ENCODE measurements at regions not wholly inside any gene's neighbourhood (a gene's known extent, or its start where the extent isn't known, plus 50 kb on each side); places are given as distances from the start of the nearest gene placed in this dataset.

DNA sequence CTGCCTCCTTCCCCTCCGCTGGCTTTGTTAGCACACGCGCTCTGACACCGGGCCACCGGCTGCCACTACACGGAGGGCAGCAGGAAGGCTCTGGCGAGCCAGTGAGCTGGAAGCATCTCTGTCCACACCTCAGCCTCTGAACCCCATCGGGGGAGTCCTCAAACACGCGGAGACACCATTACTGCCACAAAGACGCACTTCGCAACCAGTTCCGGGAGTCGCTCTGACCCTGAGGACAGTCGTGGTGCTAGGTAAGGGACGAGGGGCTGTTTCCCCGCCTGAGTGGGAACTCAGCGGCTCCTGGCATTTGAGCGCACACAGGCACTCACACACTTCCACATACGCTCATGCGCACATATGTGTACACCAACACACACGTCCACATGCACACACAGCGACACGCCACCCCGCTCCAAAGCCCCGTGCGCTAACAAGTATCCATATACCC is 160.0 kb downstream of the C9orf152 start:
- Histone ChIP-seq H3K27me3 (replicated peaks; ENCODE audit: control insufficient read depth, insufficient read depth, low read length) (no peaks in the 10 kb centered on the region), H3K4me1 (ENCODE audit: control insufficient read depth, insufficient read depth, low read length) (peaks cover 31% of the 10 kb centered on the region), H3K9me3 (ENCODE audit: control insufficient read depth, low read length) (no peaks in the 10 kb centered on the region), H3K36me3 (ENCODE audit: control insufficient read depth, insufficient read depth, low read length, severe bottlenecking) (peaks cover 3% of the 10 kb centered on the region), H3K4me3 (ENCODE audit: low read length) (peak overlapping the region; percentile 92), H3K9ac (ENCODE audit: low read length) (peak overlapping the region; percentile 50)
- no peak for DNase-seq (ENCODE audit: low read depth)

DNA sequence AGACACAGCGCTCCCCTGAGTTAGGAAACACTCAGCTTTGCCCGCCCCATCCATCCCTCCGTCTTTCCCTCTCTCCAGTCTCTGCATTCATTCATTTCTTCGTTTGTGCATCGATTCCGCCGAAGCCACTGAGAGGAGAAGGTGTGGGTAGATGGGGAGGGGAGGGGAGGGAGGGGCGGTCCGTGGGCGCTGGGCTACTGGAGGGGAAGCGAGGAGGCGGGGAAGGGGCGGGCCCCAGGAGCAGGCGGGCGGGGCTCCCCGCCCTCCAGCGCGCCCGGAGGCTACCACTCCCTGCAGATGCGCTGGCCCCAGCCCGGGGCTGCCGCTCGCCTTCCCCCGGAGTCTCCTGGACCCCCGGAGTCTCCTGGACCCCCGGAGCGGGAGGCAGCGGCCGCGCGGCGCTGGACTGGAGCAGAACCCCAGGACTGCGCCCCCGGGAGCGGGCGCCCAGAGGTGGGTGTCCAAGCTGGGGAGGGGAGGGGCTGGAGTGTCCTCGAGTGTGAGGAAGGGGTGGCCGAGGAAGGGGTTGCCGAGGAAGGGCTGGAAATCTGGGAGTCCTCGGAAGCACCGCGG is 159.5 kb downstream of the C9orf152 start:
- Histone ChIP-seq H3K9ac (ENCODE audit: low read length) (peak overlapping the region; percentile 95), H3K9me3 (ENCODE audit: control insufficient read depth, low read length) (no peaks in the 10 kb centered on the region), H3K4me3 (ENCODE audit: low read length) (peak overlapping the region; percentile 92), H3K36me3 (ENCODE audit: control insufficient read depth, insufficient read depth, low read length, severe bottlenecking) (peaks cover 3% of the 10 kb centered on the region), H3K27me3 (replicated peaks; ENCODE audit: control insufficient read depth, insufficient read depth, low read length) (no peaks in the 10 kb centered on the region), H3K4me1 (ENCODE audit: control insufficient read depth, insufficient read depth, low read length) (peaks cover 32% of the 10 kb centered on the region)
- peak; percentile 90 for DNase-seq (ENCODE audit: low read depth)

DNA sequence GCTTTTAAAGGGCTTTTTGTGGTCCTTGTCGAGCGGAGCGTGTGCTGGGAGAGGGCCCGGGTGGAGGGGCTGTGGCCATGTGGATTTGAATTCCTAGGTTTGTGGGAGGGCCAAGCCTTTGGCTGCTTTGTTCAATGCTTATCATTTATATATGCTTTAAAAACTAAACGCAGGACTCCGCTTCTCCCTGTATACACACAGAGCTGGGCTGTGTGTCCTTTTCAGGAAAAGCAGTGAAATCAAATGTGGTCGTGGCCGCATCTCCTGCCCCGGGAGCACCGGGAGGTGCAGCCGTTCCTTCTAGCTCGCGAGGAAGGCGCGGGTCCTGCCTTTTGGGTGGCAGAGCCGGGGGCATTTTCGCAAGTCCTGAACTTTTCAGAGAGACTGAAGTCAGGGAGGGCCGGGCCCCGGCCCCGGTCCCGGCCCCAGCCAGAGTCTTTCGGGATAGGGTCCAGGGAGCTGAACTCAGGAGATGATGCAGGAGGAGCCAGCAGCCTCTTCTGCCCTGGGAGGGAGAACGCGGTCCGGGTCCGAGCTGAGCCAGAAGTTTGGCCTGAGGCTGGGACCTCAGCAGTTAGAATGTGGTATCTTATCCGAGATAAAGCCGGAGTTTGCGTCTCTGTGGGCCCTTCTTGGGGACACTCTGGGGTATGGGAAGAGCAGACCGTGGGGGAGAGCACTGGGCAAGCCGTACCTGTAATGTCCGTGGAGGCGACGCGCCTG is 158.8 kb downstream of the C9orf152 start:
- Histone ChIP-seq H3K36me3 (ENCODE audit: control insufficient read depth, insufficient read depth, low read length, severe bottlenecking) (peaks cover 3% of the 10 kb centered on the region), H3K9ac (ENCODE audit: low read length) (peak overlapping the region; percentile 95), H3K4me3 (ENCODE audit: low read length) (peak overlapping the region; percentile 92), H3K9me3 (ENCODE audit: control insufficient read depth, low read length) (no peaks in the 10 kb centered on the region), H3K27me3 (replicated peaks; ENCODE audit: control insufficient read depth, insufficient read depth, low read length) (no peaks in the 10 kb centered on the region), H3K4me1 (ENCODE audit: control insufficient read depth, insufficient read depth, low read length) (peaks cover 32% of the 10 kb centered on the region)
- peak; percentile 70 for DNase-seq (ENCODE audit: low read depth)

DNA sequence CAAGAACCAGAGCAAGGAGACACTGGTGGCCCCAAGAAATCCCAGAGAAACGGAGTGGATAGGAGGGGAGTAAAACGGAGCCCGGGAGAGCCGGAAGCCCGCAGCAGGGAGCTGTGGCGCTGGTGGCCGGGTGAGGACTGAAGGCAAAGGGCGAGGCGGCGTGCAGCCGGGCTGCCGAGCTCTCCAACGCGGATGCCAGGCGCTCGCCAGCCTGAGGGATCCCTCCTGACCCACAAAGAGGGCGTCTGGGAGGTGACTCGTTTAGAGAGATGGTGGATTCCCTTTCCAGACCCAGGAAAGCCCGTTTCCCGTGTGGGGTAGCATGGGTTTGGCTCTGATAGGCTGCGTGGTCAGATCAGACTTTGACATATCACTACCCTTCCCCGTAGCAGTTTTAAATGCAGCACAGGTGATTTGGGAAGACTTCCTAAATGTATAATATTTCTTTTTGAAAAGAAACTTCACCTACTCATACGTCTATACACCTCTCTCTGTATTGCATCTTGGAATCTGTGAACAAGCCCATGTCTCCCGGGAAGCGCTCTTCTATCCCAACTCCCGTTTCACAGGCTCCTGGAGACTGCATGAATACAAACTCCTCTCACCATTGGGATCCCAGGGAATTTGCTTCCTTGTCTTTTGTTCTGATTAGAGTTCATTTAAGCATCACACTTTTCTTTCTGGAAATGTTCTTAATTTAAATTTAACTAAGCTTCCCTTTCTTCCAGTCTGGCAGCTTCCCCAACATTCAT is 158.1 kb downstream of the C9orf152 start:
- H3K4me1 ChIP-seq (ENCODE audit: control insufficient read depth, insufficient read depth, low read length) = peaks cover 32% of the 10 kb centered on the region
- peak overlapping the region; percentile 95 for H3K9ac ChIP-seq (ENCODE audit: low read length)
- DNase-seq (ENCODE audit: low read depth) = peak; percentile 65
- H3K27me3 ChIP-seq (replicated peaks; ENCODE audit: control insufficient read depth, insufficient read depth, low read length) = no peaks in the 10 kb centered on the region
- peaks cover 7% of the 10 kb centered on the region for H3K36me3 ChIP-seq (ENCODE audit: control insufficient read depth, insufficient read depth, low read length, severe bottlenecking)
- H3K9me3 ChIP-seq (ENCODE audit: control insufficient read depth, low read length) = no peaks in the 10 kb centered on the region
- H3K4me3 ChIP-seq (ENCODE audit: low read length) = peak overlapping the region; percentile 92

DNA sequence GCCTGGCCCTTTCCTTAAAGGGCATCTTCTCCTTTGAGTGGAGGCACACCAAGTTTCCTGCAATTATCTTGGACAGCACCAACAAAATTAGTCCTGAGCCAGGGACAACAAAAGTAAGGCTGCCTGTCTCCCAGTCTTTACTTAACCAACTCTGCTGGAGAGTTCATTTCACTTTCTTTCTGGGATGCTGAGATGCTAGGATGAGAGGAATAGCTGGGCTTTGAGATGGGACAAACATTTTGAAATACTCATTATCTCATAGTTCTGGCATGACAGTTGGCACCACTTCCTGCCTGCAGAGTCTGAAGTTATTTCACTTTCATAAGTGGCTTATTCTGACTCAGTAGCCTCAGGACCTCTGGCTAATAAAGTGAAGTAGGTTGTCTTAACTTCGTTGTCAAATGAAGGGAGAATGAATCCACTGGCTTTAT is 157.0 kb downstream of the C9orf152 start:
- Histone ChIP-seq H3K36me3 (ENCODE audit: control insufficient read depth, insufficient read depth, low read length, severe bottlenecking) (peaks cover 14% of the 10 kb centered on the region), H3K9me3 (ENCODE audit: control insufficient read depth, low read length) (no peaks in the 10 kb centered on the region), H3K9ac (ENCODE audit: low read length) (peak overlapping the region; percentile 95), H3K4me1 (ENCODE audit: control insufficient read depth, insufficient read depth, low read length) (peaks cover 32% of the 10 kb centered on the region), H3K4me3 (ENCODE audit: low read length) (peak overlapping the region; percentile 92), H3K27me3 (replicated peaks; ENCODE audit: control insufficient read depth, insufficient read depth, low read length) (no peaks in the 10 kb centered on the region)
- peak; percentile 91 for DNase-seq (ENCODE audit: low read depth)

DNA sequence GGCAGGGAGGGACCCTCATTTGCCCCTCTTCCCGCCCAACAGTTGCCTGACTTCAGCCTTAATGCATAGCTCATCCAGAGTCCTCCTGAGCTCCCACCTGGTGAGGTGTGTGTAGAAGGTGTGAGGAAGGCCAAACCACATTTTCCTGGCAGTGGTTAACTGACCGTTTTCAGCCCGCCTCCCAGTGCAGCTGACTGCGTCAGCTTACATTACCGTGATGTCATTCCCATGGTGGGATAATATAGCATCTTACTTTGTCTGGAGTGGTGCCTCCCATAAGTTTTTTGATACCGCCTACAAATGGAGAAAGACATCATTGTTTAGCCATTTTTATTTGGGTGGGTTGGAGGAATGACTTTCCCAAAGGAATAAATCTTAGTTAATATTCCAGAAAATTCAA is 151.9 kb downstream of the C9orf152 start:
- Histone ChIP-seq H3K27me3 (replicated peaks; ENCODE audit: control insufficient read depth, insufficient read depth, low read length) (no peaks in the 10 kb centered on the region), H3K36me3 (ENCODE audit: control insufficient read depth, insufficient read depth, low read length, severe bottlenecking) (peaks cover 45% of the 10 kb centered on the region), H3K9me3 (ENCODE audit: control insufficient read depth, low read length) (no peaks in the 10 kb centered on the region), H3K4me3 (ENCODE audit: low read length) (no peak overlapping the region), H3K4me1 (ENCODE audit: control insufficient read depth, insufficient read depth, low read length) (peaks cover 31% of the 10 kb centered on the region), H3K9ac (ENCODE audit: low read length) (no peak overlapping the region)
- no peak for DNase-seq (ENCODE audit: low read depth)

DNA sequence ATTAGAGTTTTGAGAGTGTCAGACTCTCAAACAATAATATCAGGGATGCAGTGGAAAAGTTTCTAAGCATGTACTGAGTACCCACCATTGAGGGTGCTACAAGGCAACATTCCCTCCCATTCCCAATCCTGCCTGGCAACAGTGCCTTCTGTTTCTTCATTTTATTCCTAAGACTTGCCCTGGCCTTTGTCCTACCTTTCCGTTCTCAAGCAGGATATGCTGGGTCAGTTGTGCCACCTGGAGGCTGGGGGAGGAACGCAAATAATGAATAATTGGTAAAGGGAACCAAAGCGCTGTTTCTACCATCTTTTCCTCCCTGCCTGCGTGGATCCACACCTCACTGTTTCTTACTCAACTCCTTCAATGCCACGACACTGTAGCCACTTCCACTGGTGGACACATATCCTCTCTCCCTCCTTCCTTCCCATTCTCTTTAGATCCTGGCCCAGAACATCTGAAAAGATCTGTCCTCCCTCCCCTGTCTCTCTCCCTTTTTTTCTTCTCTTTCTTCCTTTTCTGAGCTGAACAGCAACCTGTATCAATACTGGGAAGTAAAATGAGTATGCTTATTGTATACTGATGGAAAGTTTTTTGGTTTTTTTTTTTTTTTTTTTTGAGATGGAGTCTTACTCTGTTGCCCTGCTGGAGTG is 149.5 kb downstream of the C9orf152 start:
- H3K9me3 ChIP-seq (ENCODE audit: control insufficient read depth, low read length) = no peaks in the 10 kb centered on the region
- DNase-seq (ENCODE audit: low read depth) = peak; percentile 29
- no peaks in the 10 kb centered on the region for H3K27me3 ChIP-seq (replicated peaks; ENCODE audit: control insufficient read depth, insufficient read depth, low read length)
- H3K9ac ChIP-seq (ENCODE audit: low read length) = no peak overlapping the region
- peaks cover 49% of the 10 kb centered on the region for H3K36me3 ChIP-seq (ENCODE audit: control insufficient read depth, insufficient read depth, low read length, severe bottlenecking)
- peaks cover 18% of the 10 kb centered on the region for H3K4me1 ChIP-seq (ENCODE audit: control insufficient read depth, insufficient read depth, low read length)
- no peak overlapping the region for H3K4me3 ChIP-seq (ENCODE audit: low read length)

DNA sequence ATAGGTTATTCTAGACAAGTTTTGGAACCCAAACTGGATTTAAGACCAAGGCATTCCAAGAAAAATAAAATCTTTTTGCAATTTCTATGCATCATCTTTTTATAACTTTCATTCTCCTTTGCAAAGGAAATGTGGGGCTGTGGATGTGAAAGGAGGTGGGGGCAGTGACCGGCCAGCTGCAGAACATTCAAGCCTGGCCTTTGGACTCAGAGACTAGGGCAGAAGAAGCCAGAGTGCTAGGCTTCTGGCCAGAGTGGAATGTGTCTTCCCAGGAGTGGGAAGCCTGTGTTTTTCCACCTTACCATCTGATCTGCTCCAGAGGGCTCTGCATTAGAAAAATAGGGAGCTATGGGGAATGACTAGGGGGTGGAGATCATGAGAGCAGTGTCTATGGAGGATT is 148.5 kb downstream of the C9orf152 start:
- no peaks in the 10 kb centered on the region for H3K9me3 ChIP-seq (ENCODE audit: control insufficient read depth, low read length)
- H3K27me3 ChIP-seq (replicated peaks; ENCODE audit: control insufficient read depth, insufficient read depth, low read length) = no peaks in the 10 kb centered on the region
- H3K9ac ChIP-seq (ENCODE audit: low read length) = no peak overlapping the region
- no peak for DNase-seq (ENCODE audit: low read depth)
- H3K4me3 ChIP-seq (ENCODE audit: low read length) = no peak overlapping the region
- peaks cover 18% of the 10 kb centered on the region for H3K4me1 ChIP-seq (ENCODE audit: control insufficient read depth, insufficient read depth, low read length)
- peaks cover 59% of the 10 kb centered on the region for H3K36me3 ChIP-seq (ENCODE audit: control insufficient read depth, insufficient read depth, low read length, severe bottlenecking)

DNA sequence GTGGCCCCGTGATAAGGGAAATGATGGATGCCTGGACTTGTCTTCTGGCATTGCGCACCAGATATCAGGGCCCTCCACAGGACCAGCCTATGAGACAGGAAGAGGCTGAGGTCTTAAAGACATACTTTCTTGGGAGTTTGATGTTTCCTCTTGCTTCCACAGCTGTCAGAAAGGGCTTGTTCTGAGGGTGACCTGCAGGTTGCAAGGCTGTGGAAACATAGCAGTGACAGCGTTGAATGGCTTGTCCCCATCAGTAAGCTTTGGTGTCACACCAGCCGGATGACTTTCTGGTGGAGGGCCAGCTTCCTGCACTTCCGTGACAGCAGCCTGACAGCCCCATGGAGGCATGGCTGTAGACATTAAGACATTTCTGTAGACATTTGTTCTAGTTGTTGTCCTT is 143.2 kb downstream of the C9orf152 start:
- Histone ChIP-seq H3K4me3 (ENCODE audit: low read length) (no peak overlapping the region), H3K36me3 (ENCODE audit: control insufficient read depth, insufficient read depth, low read length, severe bottlenecking) (peaks cover 33% of the 10 kb centered on the region), H3K4me1 (ENCODE audit: control insufficient read depth, insufficient read depth, low read length) (peaks cover 48% of the 10 kb centered on the region), H3K9me3 (ENCODE audit: control insufficient read depth, low read length) (no peaks in the 10 kb centered on the region), H3K9ac (ENCODE audit: low read length) (no peak overlapping the region), H3K27me3 (replicated peaks; ENCODE audit: control insufficient read depth, insufficient read depth, low read length) (no peaks in the 10 kb centered on the region)
- DNase-seq (ENCODE audit: low read depth) = no peak

DNA sequence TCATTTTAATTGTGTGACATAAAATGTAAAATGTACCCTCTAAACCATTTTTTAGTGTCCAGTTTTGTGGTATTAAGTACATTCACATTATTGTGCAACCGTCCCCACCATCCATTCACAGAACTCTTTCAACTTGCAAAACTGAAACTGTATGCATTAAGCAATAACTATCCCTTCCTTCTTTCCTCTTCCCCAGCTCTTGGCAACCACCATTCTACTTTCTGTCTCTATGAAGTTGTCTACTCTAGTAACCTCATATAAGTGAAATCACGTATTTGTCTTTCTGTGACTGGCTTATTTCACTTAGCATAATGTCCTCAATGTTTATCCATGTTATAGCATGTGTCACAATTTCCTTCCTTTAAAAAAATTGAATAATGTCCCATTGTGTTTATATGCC is 142.4 kb downstream of the C9orf152 start:
- Histone ChIP-seq H3K9ac (ENCODE audit: low read length) (no peak overlapping the region), H3K36me3 (ENCODE audit: control insufficient read depth, insufficient read depth, low read length, severe bottlenecking) (peaks cover 31% of the 10 kb centered on the region), H3K4me1 (ENCODE audit: control insufficient read depth, insufficient read depth, low read length) (peaks cover 53% of the 10 kb centered on the region), H3K27me3 (replicated peaks; ENCODE audit: control insufficient read depth, insufficient read depth, low read length) (no peaks in the 10 kb centered on the region), H3K4me3 (ENCODE audit: low read length) (no peak overlapping the region), H3K9me3 (ENCODE audit: control insufficient read depth, low read length) (no peaks in the 10 kb centered on the region)
- DNase-seq (ENCODE audit: low read depth) = peak; percentile 85
